Stimulated activated CD4-positive, alpha-beta T cell treated with anti-CD3 and anti-CD28 coated beads, Interleukin-4, amount 100 ng/mL, for 4 hours (primary cell): ENCODE measurements at regions not wholly inside any gene's neighbourhood (a gene's known extent, or its start where the extent isn't known, plus 50 kb on each side); places are given as distances from the start of the nearest gene placed in this dataset.
"Not testable (repeated sequence)": the region's sequence is repeated elsewhere in the genome, so short reads cannot be mapped to it uniquely, and the experiment has no call there.

Experiments
- DNase-seq, 2 experiments: peaks; one replicate each; pipeline ENCODE4 v3.0.0-alpha.2; 2020

- no peak for DNase-seq
These were observed 103.5 kb downstream of the SPRY4 start for GRCh38 chr5:142221091-142221860.

GRCh38 chr5:142219146-142219545, 105.7 kb downstream of the SPRY4 start:
- no peak for DNase-seq

- no peak for DNase-seq
These were observed 107.9 kb downstream of the SPRY4 start for GRCh38 chr5:142216931-142217330.

DNA sequence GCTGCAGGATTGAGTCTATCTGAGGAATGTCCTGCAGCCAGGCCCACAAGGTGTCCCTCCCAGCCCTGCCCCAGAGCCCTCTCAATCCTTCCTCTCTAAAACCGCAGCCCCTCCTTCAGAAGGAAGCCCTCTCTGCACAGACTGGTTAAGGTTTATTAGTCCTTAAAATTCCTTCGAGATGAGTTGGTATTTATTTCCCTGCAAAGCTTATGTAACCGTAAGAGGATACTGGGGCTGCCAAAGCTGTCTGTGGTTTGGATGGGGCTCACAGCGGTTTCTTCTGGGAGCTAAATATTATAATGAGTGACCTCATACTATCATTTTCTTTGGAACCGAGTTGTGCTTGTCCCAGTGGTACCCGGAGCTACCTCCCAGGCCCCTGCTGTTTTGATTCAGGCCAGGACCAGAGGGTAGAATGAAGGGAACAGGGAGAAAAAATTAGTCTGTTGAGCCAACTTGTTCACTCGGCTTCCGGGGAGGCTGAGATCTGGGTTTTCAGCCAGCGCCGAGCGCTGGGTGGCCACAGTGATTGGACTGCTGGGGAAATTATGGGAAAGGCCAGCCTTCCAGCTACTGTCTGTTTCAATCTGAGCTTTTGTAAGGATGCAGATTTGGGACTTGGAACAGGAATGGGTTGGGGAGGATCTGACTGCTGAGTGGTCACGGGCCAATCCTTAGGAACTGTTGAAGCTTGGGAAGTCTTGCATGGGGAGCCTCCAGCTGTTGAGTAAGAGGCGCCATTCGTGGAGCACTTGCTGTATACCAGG, 107.5 kb downstream of the NDFIP1 start:
- DNase-seq: no peak

GRCh38 chr5:142213077-142213476, 104.5 kb downstream of the NDFIP1 start:
- DNase-seq: no peak

- no peak for DNase-seq
These were observed 103.3 kb downstream of the NDFIP1 start for GRCh38 chr5:142211918-142212317.

DNA sequence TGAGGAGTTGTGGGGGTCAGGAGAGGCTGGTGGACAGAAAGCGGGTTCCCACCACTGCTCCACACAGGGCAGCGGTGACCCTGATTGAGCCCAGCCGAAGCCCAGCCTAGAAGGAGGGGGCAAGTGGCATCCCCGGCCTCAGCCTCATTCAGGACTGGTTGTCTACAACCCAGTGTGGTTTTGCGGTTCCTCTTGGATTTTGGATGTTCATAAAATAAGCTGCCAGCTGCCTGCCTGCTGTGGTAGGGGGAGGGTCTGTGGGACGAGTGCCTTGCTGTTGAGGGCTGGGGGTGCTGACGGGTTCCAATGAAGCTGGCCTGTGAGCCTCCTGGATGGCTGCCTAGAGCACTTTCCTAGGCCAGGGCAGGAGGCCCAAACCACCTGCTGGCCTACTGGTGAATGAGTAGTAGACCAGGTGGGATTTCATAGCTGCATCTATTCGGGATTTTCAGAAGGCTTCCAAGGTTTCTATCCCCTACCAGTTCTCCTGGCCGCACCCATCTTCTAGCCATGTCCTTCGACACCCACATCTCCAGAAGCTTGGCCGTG, 102.4 kb downstream of the NDFIP1 start:
- no peak for DNase-seq

DNA sequence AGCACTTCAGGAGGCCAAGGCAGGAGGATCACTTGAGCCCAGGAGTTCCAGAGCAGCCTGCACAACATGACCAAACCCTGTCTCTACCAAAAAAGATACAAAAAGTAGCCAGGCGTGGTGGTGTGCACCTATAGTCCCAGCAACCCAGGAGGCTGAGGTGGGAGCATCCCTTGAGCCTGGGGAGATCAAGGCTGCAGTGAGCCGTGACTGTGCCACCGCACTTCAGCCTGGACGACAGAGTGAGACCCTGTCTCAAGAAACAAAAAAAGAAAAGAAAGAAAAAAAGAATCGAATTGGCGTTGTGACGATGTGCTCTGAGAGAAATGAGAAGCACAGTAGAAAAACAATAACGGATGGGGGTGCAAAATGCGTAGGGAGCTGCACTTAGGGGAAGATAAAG, 101.4 kb downstream of the NDFIP1 start:
- no peak for DNase-seq

DNA sequence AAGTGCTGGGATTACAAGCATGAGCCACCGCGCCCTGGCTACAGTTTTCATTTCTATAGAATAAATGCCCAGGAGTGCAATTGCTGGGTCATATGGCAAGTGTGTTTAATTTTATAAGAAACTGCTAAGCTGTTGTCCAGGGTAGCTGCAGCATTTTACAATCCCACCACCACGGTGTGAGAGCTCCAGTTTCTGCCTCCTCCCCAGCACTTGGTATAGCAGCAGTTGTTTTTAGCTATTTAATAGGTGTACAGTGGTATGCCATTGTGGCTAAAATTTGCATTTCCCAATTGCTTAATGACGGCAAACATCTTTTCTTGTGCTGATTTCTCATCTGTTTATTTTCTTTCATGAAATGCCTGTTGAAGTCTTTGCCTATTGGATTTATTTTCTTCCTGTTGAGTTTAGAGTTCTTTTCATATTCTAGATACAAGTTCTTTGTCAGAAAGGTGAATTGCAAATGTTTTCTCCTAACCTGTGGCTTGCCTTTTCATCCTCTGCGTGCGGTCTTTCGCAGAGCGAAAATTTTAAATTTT, 100.3 kb downstream of the NDFIP1 start:
- DNase-seq: no peak

GRCh38 chr5:142208244-142208643, 99.7 kb downstream of the NDFIP1 start:
- not testable (repeated sequence) for DNase-seq

- no peak for DNase-seq
These were observed 98.2 kb downstream of the NDFIP1 start for GRCh38 chr5:142206801-142207200.

DNA sequence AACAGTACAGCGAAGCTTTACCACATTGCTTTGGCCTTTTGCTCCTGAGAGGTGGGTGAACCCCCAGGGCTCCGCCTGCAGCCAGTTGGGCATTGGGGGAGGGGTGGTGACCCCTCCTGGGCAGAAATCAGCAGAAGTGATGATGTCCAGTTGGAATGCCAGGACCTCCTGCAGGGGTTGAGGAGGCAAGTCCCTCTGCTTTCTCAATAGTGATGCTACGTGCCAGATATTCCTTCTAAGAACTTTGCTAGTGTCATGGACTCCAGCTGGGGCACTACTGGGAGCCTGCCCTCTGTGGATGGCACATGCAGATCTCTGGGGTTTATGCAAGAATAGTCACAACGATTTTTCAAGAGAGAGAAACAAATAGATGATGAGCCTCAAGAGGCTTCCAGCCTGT, 95.6 kb downstream of the NDFIP1 start:
- no peak for DNase-seq
